ENCODE measurements at regions not wholly inside any gene's neighbourhood (a gene's known extent, or its start where the extent isn't known, plus 50 kb on each side); places are given as distances from the start of the nearest gene placed in this dataset.
"Not testable (repeated sequence)": the region's sequence is repeated elsewhere in the genome, so short reads cannot be mapped to it uniquely, and the experiment has no call there.

DNA sequence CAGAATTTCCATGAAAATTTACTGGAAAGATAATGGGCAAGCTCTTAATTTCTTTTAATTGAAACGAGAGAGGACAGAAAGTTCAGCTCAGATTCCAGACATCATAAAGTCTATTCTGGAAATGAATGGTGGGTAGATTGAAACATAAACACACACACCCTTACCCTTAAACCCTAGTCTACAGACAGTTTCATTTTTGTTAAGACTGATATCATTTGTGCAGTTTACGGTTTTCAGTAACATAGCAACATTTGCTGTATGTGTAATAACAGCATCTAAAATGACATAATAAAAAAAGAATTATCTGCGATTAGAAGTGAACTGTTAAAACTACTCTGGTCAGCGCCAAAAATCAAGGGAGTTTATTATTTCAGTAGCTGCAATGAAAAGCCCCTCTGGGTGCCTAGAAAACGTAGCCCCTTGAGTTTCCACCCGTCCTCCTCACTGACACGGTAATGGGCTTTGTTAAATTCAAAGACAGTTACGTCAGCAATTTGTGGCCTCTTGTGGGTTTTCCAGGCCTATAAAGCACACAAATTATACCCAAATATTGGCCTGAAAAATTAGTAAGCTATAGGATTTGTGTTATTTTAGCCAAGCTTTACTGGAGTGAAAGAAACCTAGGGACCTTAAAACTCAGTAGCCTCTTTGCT is 520.6 kb upstream of the SOX9 start:
- TF ChIP-seq, protein P1, sequence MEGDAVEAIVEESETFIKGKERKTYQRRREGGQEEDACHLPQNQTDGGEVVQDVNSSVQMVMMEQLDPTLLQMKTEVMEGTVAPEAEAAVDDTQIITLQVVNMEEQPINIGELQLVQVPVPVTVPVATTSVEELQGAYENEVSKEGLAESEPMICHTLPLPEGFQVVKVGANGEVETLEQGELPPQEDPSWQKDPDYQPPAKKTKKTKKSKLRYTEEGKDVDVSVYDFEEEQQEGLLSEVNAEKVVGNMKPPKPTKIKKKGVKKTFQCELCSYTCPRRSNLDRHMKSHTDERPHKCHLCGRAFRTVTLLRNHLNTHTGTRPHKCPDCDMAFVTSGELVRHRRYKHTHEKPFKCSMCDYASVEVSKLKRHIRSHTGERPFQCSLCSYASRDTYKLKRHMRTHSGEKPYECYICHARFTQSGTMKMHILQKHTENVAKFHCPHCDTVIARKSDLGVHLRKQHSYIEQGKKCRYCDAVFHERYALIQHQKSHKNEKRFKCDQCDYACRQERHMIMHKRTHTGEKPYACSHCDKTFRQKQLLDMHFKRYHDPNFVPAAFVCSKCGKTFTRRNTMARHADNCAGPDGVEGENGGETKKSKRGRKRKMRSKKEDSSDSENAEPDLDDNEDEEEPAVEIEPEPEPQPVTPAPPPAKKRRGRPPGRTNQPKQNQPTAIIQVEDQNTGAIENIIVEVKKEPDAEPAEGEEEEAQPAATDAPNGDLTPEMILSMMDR (IDR thresholded peaks at IDR 0.05; ENCODE audit: partially characterized antibody, unreplicated experiment): no peak
- H3K9me3 Mint-ChIP-seq (ENCODE audit: unreplicated experiment): peaks cover 2% of the 10 kb centered on the region
- no peak for DNase-seq
- no peaks in the 10 kb centered on the region for H3K27me3 Mint-ChIP-seq (ENCODE audit: unreplicated experiment)
- H3K4me3 Mint-ChIP-seq (ENCODE audit: unreplicated experiment): no peak overlapping the region
- no peaks in the 10 kb centered on the region for H3K4me1 Mint-ChIP-seq (ENCODE audit: low read depth, unreplicated experiment)
- H3K36me3 Mint-ChIP-seq (ENCODE audit: unreplicated experiment): no peaks in the 10 kb centered on the region
- H3K27ac Mint-ChIP-seq (ENCODE audit: unreplicated experiment): no peak overlapping the region

DNA sequence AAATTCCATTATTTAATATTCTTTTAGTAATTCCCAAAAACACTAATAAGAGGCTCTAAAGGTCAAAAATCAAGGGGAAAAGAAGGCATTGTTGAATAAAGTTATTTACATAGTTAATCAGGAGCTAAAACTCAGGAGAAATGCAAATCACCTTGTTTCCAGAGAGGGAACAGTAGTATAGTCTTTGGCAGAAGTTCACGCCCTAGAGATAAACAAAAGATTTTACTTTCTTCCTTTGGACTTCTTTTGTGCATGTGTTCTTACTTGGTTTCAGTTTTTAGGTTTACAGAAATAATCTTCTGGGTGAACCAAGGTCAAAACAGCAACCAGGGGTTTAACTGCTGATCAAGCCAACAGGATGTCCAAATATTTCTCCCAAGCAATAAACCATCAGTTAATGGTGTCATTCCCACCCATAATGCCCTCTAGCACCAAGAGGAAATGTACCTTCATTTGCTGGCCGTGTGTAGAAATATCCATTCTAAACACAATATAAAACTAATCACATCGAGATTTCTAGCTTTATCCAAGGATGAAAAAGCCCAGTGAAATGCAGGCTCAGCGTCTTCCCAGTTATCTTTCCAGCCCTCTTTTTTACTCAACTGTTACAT is 518.8 kb upstream of the SOX9 start:
- no peak for DNase-seq
- Mint-ChIP-seq H3K27ac (ENCODE audit: unreplicated experiment) (no peak overlapping the region), H3K4me1 (ENCODE audit: low read depth, unreplicated experiment) (no peaks in the 10 kb centered on the region), H3K4me3 (ENCODE audit: unreplicated experiment) (no peak overlapping the region), H3K9me3 (ENCODE audit: unreplicated experiment) (peaks cover 2% of the 10 kb centered on the region), H3K36me3 (ENCODE audit: unreplicated experiment) (no peaks in the 10 kb centered on the region), H3K27me3 (ENCODE audit: unreplicated experiment) (no peaks in the 10 kb centered on the region)
- TF ChIP-seq, protein P1 (IDR thresholded peaks at IDR 0.05; ENCODE audit: partially characterized antibody, unreplicated experiment): no peak

DNA sequence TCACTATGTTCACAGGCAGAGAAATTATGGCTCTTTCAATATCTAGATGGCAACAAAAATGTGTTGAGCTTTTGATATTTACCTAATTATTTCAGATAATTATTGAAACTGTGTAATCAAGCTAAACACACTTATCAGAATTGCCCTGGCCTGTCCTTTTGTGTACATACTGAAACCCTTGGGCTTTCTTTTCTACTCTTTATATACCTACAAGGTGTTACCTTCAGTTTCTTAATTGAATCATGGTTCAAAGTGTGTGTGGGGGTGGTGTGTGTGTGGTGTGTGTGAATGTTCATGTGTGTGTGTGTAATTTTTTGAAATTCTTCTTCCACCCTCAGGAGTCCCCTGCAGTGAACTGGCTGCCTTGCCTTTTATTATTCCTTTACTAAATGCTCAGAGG is 506.8 kb upstream of the SOX9 start:
- Mint-ChIP-seq H3K4me3 (ENCODE audit: unreplicated experiment) (no peak overlapping the region), H3K27me3 (ENCODE audit: unreplicated experiment) (no peaks in the 10 kb centered on the region), H3K36me3 (ENCODE audit: unreplicated experiment) (peaks cover 11% of the 10 kb centered on the region), H3K27ac (ENCODE audit: unreplicated experiment) (no peak overlapping the region), H3K9me3 (ENCODE audit: unreplicated experiment) (peaks cover 4% of the 10 kb centered on the region), H3K4me1 (ENCODE audit: low read depth, unreplicated experiment) (no peaks in the 10 kb centered on the region)
- no peak for DNase-seq
- TF ChIP-seq, protein P1 (IDR thresholded peaks at IDR 0.05; ENCODE audit: partially characterized antibody, unreplicated experiment): no peak

DNA sequence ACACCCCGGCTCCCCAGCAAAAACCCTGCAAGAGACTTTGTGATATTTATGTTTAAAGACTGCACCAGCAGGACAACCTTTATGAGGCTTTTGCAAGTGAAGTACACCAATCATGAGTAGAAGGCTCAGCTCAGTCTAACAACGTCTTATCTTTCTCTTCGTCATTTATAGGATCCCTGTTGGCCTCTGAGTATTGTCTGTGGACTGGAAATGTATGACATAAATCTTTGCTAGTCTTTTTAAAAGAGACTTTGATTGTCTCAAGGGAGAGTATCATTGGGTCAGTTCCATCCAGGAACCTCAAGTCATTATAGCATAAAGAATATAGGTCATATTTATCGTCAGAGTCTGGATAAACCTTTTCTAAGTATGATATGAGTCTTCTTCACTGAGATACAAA is 505.0 kb upstream of the SOX9 start:
- Mint-ChIP-seq H3K9me3 (ENCODE audit: unreplicated experiment) (peaks cover 4% of the 10 kb centered on the region), H3K36me3 (ENCODE audit: unreplicated experiment) (peaks cover 11% of the 10 kb centered on the region), H3K27me3 (ENCODE audit: unreplicated experiment) (no peaks in the 10 kb centered on the region), H3K4me1 (ENCODE audit: low read depth, unreplicated experiment) (no peaks in the 10 kb centered on the region), H3K4me3 (ENCODE audit: unreplicated experiment) (no peak overlapping the region), H3K27ac (ENCODE audit: unreplicated experiment) (no peak overlapping the region)
- no peak for DNase-seq
- TF ChIP-seq, protein P1 (IDR thresholded peaks at IDR 0.05; ENCODE audit: partially characterized antibody, unreplicated experiment): no peak

DNA sequence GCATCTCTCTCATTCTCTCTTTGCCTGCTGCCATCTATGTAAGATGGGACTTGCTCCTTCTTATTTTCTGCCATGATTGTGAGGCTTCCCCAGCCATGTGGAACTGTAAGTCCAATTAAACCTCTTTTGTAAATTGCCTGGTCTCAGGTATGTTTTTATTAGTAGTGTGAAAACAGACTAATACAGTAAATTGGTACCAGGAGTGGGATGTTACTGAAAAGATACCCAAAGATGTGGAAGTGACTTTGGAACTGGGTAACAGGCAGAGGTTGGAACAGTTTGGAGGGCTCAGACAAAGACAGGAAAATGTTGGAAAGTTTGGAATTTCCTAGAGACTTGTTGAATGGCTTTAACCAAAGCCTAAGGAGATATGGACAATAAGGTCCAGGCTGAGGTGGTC is 503.1 kb upstream of the SOX9 start:
- not testable (repeated sequence) for H3K27ac Mint-ChIP-seq (ENCODE audit: unreplicated experiment); H3K4me3 Mint-ChIP-seq (ENCODE audit: unreplicated experiment); H3K9me3 Mint-ChIP-seq (ENCODE audit: unreplicated experiment); H3K27me3 Mint-ChIP-seq (ENCODE audit: unreplicated experiment); DNase-seq; H3K4me1 Mint-ChIP-seq (ENCODE audit: low read depth, unreplicated experiment)
- H3K36me3 Mint-ChIP-seq (ENCODE audit: unreplicated experiment): peaks cover 11% of the 10 kb centered on the region

Measured in glutamatergic neuron (in vitro differentiated cells).